ENCODE measurements at regions not wholly inside any gene's neighbourhood (a gene's known extent, or its start where the extent isn't known, plus 50 kb on each side); places are given as distances from the start of the nearest gene placed in this dataset.

DNA sequence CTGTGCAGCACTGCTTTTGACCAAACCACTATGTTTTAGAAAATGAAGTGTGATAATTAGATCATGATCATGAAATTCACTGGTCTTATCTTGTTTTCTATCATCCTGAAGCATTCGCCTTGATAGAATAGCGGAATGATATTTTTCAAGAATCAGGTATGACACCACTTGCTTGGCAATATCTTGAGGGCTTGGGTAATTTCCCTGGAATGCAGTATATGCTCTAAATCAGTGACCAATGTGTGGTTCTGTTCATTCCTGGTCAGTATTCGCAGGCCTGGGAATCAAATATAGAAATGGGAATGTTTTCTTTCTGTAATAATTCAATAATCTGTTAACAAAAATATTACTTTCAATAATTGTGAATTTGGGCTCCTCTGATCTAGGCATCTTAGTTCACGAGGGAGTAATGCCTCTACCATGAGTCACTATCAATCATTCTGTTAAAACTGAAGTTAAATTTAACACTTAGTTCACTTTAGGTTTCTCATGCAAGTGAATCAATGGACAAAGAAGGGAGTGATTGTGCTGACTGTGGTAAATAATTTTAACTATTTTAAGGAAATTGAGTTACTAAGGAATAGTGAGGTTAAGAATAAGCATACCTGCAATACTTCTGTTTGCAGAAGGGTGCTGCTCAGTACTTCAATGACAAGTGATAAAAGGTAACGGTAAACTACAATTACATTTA lies 137.9 kb downstream of the PCDH20 start:
- TF ChIP-seq POLR2A (IDR thresholded peaks at IDR 0.05), result no peak
- TF ChIP-seq, protein P1, sequence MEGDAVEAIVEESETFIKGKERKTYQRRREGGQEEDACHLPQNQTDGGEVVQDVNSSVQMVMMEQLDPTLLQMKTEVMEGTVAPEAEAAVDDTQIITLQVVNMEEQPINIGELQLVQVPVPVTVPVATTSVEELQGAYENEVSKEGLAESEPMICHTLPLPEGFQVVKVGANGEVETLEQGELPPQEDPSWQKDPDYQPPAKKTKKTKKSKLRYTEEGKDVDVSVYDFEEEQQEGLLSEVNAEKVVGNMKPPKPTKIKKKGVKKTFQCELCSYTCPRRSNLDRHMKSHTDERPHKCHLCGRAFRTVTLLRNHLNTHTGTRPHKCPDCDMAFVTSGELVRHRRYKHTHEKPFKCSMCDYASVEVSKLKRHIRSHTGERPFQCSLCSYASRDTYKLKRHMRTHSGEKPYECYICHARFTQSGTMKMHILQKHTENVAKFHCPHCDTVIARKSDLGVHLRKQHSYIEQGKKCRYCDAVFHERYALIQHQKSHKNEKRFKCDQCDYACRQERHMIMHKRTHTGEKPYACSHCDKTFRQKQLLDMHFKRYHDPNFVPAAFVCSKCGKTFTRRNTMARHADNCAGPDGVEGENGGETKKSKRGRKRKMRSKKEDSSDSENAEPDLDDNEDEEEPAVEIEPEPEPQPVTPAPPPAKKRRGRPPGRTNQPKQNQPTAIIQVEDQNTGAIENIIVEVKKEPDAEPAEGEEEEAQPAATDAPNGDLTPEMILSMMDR (IDR thresholded peaks at IDR 0.05), result no peak

Measured in esophagus squamous epithelium (tissue), 4 donors.